Testis (tissue), 2 donors: ENCODE measurements at regions not wholly inside any gene's neighbourhood (a gene's known extent, or its start where the extent isn't known, plus 50 kb on each side); places are given as distances from the start of the nearest gene placed in this dataset.
"Not testable (repeated sequence)": the region's sequence is repeated elsewhere in the genome, so short reads cannot be mapped to it uniquely, and the experiment has no call there.

Experiments used
- DNase-seq: peaks from one replicate; pipeline ENCODE4 v3.0.0-alpha.2; 2019
- H3K27ac ChIP-seq, 2 donors: fragments of 200-600 bp; sonication (generic); one replicate each; pipeline ENCODE4 v1.5.1; 2019
- H3K27me3 ChIP-seq: fragments of 200-600 bp; sonication (generic); one replicate; pipeline ENCODE4 v1.5.1; 2019
- H3K36me3 ChIP-seq: fragments of 200-600 bp; sonication (generic); one replicate; pipeline ENCODE4 v1.5.1; 2017; ENCODE audit warnings: low read depth; ENCODE audit errors: missing control alignments
- H3K4me1 ChIP-seq: fragments of 200-600 bp; sonication (generic); one replicate; pipeline ENCODE4 v1.5.1; 2019
- H3K4me3 ChIP-seq, 2 donors: fragments of 200-600 bp; sonication (generic); one replicate each; pipeline ENCODE4 v1.5.1; 2017 to 2019
- H3K9me3 ChIP-seq: fragments of 200-600 bp; sonication (generic); one replicate; pipeline ENCODE4 v1.5.1; 2017
- POLR2A ChIP-seq: fragments of 450-650 bp; IDR thresholded peaks from one replicate; pipeline ENCODE4 v1.6.1; 2017; ENCODE audit warnings: antibody characterized with exemption, mild to moderate bottlenecking, moderate library complexity
- WGBS, 2 donors: methylation state at CpG; one replicate each; pipeline ENCODE4 v1.1.5; 2018; 5-methylcytosine and 5-hydroxymethylcytosine counted together
- intact Hi-C: fragments of 100-400 bp; cut with DNase I; formaldehyde crosslinking; loops from one replicate; pipeline ENCODE4 v1.15.1; 2023; ENCODE audit warnings: low total_unique reads
- TF ChIP-seq, protein P1 (sequence below), 3 experiments: fragments of 450-650 bp in 2 of 3; fragments of 200-600 bp in 1 of 3; sonication (generic) in 1 of 3; IDR thresholded peaks; one replicate each; pipeline ENCODE4 v1.5.1; 2016 to 2019; ENCODE audit warnings: antibody characterized with exemption in 3 of 3, mild to moderate bottlenecking in 2 of 3, moderate library complexity in 1 of 3

DNA sequence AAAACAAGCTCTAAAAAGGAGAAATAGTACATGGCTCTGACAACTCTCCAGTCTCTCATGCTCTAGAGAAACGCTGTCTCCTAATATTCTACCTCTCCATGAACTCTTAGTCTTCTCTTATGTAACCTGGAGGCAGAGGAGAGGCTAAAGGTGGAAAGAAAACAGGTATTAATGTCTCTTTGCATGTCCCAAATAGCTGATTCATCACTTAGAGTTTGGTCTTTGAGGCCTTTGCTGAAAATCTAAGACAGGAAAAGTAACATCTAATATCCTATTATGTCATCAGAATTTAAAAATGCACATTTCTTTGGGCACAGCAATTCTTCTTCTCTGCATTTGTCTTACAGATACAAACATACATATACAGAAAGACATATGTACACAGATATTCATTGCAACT is 127.2 kb downstream of the DHRS2 start:
- TF ChIP-seq POLR2A: no peak
- TF ChIP-seq, protein P1, sequence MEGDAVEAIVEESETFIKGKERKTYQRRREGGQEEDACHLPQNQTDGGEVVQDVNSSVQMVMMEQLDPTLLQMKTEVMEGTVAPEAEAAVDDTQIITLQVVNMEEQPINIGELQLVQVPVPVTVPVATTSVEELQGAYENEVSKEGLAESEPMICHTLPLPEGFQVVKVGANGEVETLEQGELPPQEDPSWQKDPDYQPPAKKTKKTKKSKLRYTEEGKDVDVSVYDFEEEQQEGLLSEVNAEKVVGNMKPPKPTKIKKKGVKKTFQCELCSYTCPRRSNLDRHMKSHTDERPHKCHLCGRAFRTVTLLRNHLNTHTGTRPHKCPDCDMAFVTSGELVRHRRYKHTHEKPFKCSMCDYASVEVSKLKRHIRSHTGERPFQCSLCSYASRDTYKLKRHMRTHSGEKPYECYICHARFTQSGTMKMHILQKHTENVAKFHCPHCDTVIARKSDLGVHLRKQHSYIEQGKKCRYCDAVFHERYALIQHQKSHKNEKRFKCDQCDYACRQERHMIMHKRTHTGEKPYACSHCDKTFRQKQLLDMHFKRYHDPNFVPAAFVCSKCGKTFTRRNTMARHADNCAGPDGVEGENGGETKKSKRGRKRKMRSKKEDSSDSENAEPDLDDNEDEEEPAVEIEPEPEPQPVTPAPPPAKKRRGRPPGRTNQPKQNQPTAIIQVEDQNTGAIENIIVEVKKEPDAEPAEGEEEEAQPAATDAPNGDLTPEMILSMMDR (IDR thresholded peaks at IDR 0.05): no peak
- Histone ChIP-seq H3K4me3 (no peak overlapping the region), H3K27ac (no peak overlapping the region), H3K36me3 (no peaks in the 10 kb centered on the region), H3K27me3 (no peaks in the 10 kb centered on the region), H3K4me1 (no peaks in the 10 kb centered on the region), H3K9me3 (no peaks in the 10 kb centered on the region)
- intact Hi-C loops: no loop called here
- no peak for DNase-seq
- WGBS, 2 donors: 73 to 91% methylated on average over 1 of the region's 1 CpG

DNA sequence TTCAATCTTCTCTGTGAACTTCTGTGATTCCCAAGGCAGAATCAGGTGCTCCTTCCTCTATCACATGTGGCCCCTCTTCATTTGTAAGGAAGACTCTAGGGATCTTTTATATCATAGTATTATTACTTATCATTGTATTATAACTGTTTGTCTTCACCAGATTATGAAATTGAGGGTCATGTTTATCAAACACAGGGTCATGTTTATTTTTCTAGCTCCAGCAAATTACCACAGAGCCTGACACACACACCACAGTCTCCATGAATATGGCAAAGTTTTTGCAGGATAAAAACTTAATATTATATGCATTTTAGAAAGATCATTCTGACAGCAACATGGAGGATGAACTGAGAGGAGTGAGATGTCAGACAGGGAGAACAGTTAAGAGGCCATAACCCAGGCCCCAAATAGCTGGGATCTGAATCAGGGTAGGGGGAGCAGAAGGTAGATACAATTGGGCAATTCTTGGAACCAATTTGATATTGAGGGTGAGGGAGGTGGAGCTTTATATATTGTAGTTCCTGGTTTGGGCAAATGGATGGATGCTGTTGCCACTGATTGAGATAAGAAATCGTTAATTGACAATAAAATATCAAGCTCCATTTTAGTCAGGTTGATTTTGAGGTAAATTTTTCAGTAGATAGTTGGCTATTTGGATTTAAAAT is 130.7 kb downstream of the DHRS2 start:
- 0 to 39% methylated on average over 1 of the region's 1 CpG for WGBS, 2 donors
- no peaks in the 10 kb centered on the region for H3K4me1 ChIP-seq
- intact Hi-C loops: no loop called here
- no peaks in the 10 kb centered on the region for H3K27me3 ChIP-seq
- no peaks in the 10 kb centered on the region for H3K9me3 ChIP-seq
- no peak overlapping the region for H3K27ac ChIP-seq
- no peak for TF ChIP-seq POLR2A
- TF ChIP-seq, protein P1 (IDR thresholded peaks at IDR 0.05): no peak
- no peaks in the 10 kb centered on the region for H3K36me3 ChIP-seq
- no peak overlapping the region for H3K4me3 ChIP-seq
- no peak for DNase-seq

DNA sequence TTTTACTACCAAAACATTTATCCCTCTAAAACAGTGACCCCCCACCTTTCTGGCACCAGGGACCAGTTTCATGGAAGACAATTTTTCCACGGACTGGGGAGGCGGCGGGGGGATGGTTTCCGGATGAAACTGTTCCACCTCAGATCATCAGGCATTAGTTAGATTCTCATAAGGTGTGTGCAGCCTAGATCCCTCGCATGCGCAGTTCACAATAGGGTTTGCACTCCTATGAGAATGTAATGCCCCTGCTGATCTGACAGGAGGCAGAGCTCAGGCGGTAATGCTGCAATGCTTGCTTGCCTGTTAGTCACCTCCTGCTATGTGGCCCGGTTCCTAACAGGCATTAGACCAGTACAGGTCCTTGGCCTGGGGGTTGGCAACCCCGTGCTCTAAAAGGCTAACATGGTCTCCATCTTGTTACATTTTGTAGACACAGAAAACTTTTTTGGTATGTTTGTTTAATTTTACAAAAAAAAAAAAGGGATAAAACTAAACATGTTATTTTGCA is 133.1 kb downstream of the DHRS2 start:
- H3K27me3 ChIP-seq, H3K9me3 ChIP-seq, intact Hi-C loops, H3K27ac ChIP-seq, H3K4me3 ChIP-seq, H3K36me3 ChIP-seq, DNase-seq, H3K4me1 ChIP-seq: not testable (repeated sequence)
- WGBS, 2 donors: 81 to 85% methylated on average over 9 of the region's 9 CpGs

DNA sequence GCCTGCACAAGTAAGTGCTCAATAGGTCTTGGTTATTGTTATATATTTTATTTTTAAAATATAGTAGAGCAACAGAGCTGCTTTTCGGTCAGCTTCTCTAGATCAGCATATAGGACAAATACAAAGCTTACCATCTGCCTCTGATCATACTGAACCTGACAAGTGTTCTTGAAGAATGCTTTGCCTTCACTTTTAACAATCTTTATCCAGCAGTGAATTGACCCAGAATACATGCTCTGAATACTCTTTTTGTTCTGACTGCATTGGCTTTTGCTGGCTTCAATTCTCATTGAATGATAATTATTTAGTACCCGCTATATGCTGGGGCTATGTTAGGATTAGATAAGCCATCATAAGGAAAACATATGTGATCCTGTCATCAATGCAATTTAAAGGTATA is 137.8 kb downstream of the DHRS2 start:
- 89 to 90% methylated on average over 2 of the region's 2 CpGs for WGBS, 2 donors
- Histone ChIP-seq H3K36me3 (no peaks in the 10 kb centered on the region), H3K4me1 (no peaks in the 10 kb centered on the region), H3K9me3 (no peaks in the 10 kb centered on the region), H3K27me3 (no peaks in the 10 kb centered on the region), H3K4me3 (no peak overlapping the region), H3K27ac (no peak overlapping the region)
- no peak for DNase-seq
- intact Hi-C loops: no loop called here
- TF ChIP-seq, protein P1 (IDR thresholded peaks at IDR 0.05): no peak
- no peak for TF ChIP-seq POLR2A

DNA sequence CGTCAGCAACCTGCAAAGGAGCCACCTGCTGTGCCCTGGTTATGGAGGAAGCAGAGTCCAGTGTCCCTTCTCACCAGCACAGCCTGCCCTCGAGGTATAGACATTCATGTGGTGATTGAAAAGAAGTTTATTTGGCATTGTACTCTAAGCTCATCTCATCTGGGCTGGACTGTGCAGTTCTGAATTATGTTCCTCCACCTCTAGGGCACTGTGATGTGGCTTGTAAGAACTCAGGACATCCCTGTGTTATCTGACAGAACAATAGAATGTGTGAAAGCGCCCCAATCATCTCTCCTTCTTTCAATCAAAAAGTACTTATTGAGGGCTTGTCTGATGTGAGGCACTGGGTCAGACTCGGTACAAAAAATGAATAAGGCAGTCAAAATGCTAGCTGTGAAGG is 140.1 kb downstream of the DHRS2 start:
- Histone ChIP-seq H3K9me3 (no peaks in the 10 kb centered on the region), H3K4me1 (no peaks in the 10 kb centered on the region), H3K4me3 (no peak overlapping the region), H3K36me3 (no peaks in the 10 kb centered on the region), H3K27ac (no peak overlapping the region), H3K27me3 (no peaks in the 10 kb centered on the region)
- DNase-seq: no peak
- 71 to 81% methylated on average over 4 of the region's 4 CpGs for WGBS, 2 donors
- no peak for TF ChIP-seq POLR2A
- TF ChIP-seq, protein P1 (IDR thresholded peaks at IDR 0.05): no peak
- intact Hi-C loops: no loop called here
